WTC11 (cell line): ENCODE measurements at regions not wholly inside any gene's neighbourhood (a gene's known extent, or its start where the extent isn't known, plus 50 kb on each side); places are given as distances from the start of the nearest gene placed in this dataset.

Experiments used
- ATAC-seq: fragments of 200-7000 bp; cut with Tn5 transposase; 2 replicates; pipeline ENCODE4 v1.10.0; 2021; ENCODE audit warnings: mild to moderate bottlenecking, moderate library complexity
- CTCF ChIA-PET: fragments of 300-600 bp; sonication (Branson Sonifier 250); formaldehyde crosslinking; loops from one replicate; lab custom pipeline; 2021; ENCODE audit warnings: antibody characterized with exemption; lab: Charles Lee
- POLR2A ChIA-PET: fragments of 350-600 bp; sonication (Branson Sonifier 250); formaldehyde crosslinking; loops from one replicate; lab custom pipeline; 2021; ENCODE audit warnings: antibody characterized with exemption; lab: Charles Lee
- DNase-seq: peaks from one replicate; pipeline ENCODE4 v3.0.0; 2021; ENCODE audit warnings: low spot score
- H3K27ac Mint-ChIP-seq: 2 replicates; pipeline ENCODE4 v1.8.0; 2021; ENCODE audit warnings: mixed read lengths
- H3K27me3 Mint-ChIP-seq: 2 replicates; pipeline ENCODE4 v1.8.0; 2021; ENCODE audit warnings: low read depth, mild to moderate bottlenecking, moderate library complexity, mixed read lengths
- H3K36me3 Mint-ChIP-seq: 2 replicates; pipeline ENCODE4 v1.8.0; 2021; ENCODE audit warnings: mixed read lengths
- H3K4me1 Mint-ChIP-seq: 2 replicates; pipeline ENCODE4 v1.8.0; 2022; ENCODE audit warnings: mixed read lengths
- H3K4me3 Mint-ChIP-seq: 2 replicates; pipeline ENCODE4 v1.8.0; 2021; ENCODE audit warnings: mild to moderate bottlenecking, moderate library complexity, mixed read lengths
- H3K9me3 Mint-ChIP-seq: 2 replicates; pipeline ENCODE4 v1.8.0; 2021; ENCODE audit warnings: mixed read lengths
- CREB1 ChIP-seq: sonication (generic); formaldehyde crosslinking; IDR thresholded peaks from 2 replicates; pipeline ENCODE4 v1.8.0; 2023; ENCODE audit warnings: mild to moderate bottlenecking, missing genetic modification reagents
- ERG ChIP-seq: fragments of 250-450 bp; sonication (Bioruptor Pico); IDR thresholded peaks from 2 replicates; pipeline ENCODE4 v1.8.0; 2021; ENCODE audit warnings: mild to moderate bottlenecking
- ETV6 ChIP-seq: sonication (generic); formaldehyde crosslinking; IDR thresholded peaks from 2 replicates; pipeline ENCODE4 v1.8.1; 2022; ENCODE audit warnings: mild to moderate bottlenecking, missing genetic modification reagents
- GRHL2 ChIP-seq: fragments of 250-450 bp; sonication (Bioruptor Pico); IDR thresholded peaks from 2 replicates; pipeline ENCODE4 v1.8.0; 2022; ENCODE audit warnings: mild to moderate bottlenecking, moderate library complexity; ENCODE audit not compliant: insufficient replicate concordance, severe bottlenecking
- GTF2I ChIP-seq: fragments of 250-450 bp; sonication (Bioruptor Pico); conservative IDR thresholded peaks from 2 replicates; pipeline ENCODE4 v1.4.0; 2021; ENCODE audit warnings: mild to moderate bottlenecking
- JAZF1 ChIP-seq: fragments of 250-450 bp; sonication (Bioruptor Pico); IDR thresholded peaks from 2 replicates; pipeline ENCODE4 v1.9.0; 2021; ENCODE audit warnings: moderate library complexity, mild to moderate bottlenecking, inconsistent platforms
- NFATC4 ChIP-seq: fragments of 250-450 bp; sonication (Bioruptor Pico); IDR thresholded peaks from 2 replicates; pipeline ENCODE4 v1.9.0; 2021; ENCODE audit warnings: mild to moderate bottlenecking
- NR1H2 ChIP-seq: sonication (generic); formaldehyde crosslinking; IDR thresholded peaks from 2 replicates; pipeline ENCODE4 v1.9.0; 2021; ENCODE audit warnings: mild to moderate bottlenecking, moderate library complexity, missing genetic modification reagents
- NR2C2 ChIP-seq: sonication (generic); formaldehyde crosslinking; IDR thresholded peaks from 2 replicates; pipeline ENCODE4 v1.8.0; 2022; ENCODE audit warnings: mild to moderate bottlenecking, missing genetic modification reagents
- NR3C1 ChIP-seq: sonication (generic); formaldehyde crosslinking; conservative IDR thresholded peaks from 2 replicates; pipeline ENCODE4 v1.8.1; 2023; ENCODE audit warnings: low read depth, mild to moderate bottlenecking, missing genetic modification reagents
- OVOL2 ChIP-seq: fragments of 250-450 bp; sonication (Bioruptor Pico); IDR thresholded peaks from 2 replicates; pipeline ENCODE4 v1.9.0; 2021; ENCODE audit warnings: mild to moderate bottlenecking, borderline replicate concordance
- RELA ChIP-seq: sonication (generic); formaldehyde crosslinking; IDR thresholded peaks from 2 replicates; pipeline ENCODE4 v1.8.1; 2022; ENCODE audit warnings: missing genetic modification reagents, mild to moderate bottlenecking, borderline replicate concordance
- SMAD4 ChIP-seq: sonication (generic); formaldehyde crosslinking; IDR thresholded peaks from 2 replicates; pipeline ENCODE4 v1.8.0; 2022; ENCODE audit warnings: mild to moderate bottlenecking, missing genetic modification reagents
- TEAD1 ChIP-seq: sonication (generic); formaldehyde crosslinking; IDR thresholded peaks from 2 replicates; pipeline ENCODE4 v1.8.0; 2022; ENCODE audit warnings: mild to moderate bottlenecking, missing genetic modification reagents
- ZNF138 ChIP-seq: sonication (generic); formaldehyde crosslinking; conservative IDR thresholded peaks from 2 replicates; pipeline ENCODE4 v1.8.1; 2022; ENCODE audit warnings: mild to moderate bottlenecking, moderate library complexity, missing genetic modification reagents
- ZNF281 ChIP-seq: sonication (generic); formaldehyde crosslinking; IDR thresholded peaks from 2 replicates; pipeline ENCODE4 v1.8.0; 2023; ENCODE audit warnings: mild to moderate bottlenecking, missing genetic modification reagents
- ZNF317 ChIP-seq: sonication (generic); formaldehyde crosslinking; IDR thresholded peaks from 2 replicates; pipeline ENCODE4 v1.8.1; 2023; ENCODE audit warnings: low read depth, mild to moderate bottlenecking, moderate library complexity, missing genetic modification reagents, borderline replicate concordance
- ZNF423 ChIP-seq: fragments of 250-450 bp; sonication (Bioruptor Pico); IDR thresholded peaks from 2 replicates; pipeline ENCODE4 v2.1.2; 2022; ENCODE audit warnings: mild to moderate bottlenecking, moderate library complexity
- ZSCAN18 ChIP-seq: fragments of 250-450 bp; sonication (Bioruptor Pico); IDR thresholded peaks from 2 replicates; pipeline ENCODE4 v2.1.2; 2022; ENCODE audit warnings: mild to moderate bottlenecking, moderate library complexity
- TF ChIP-seq, protein P1 (sequence below): sonication (generic); formaldehyde crosslinking; IDR thresholded peaks from 2 replicates; pipeline ENCODE4 v1.8.1; 2023; ENCODE audit warnings: mild to moderate bottlenecking, missing genetic modification reagents, borderline replicate concordance
- TF ChIP-seq, protein P2 (sequence below): fragments of 250-450 bp; sonication (Bioruptor Pico); IDR thresholded peaks from 2 replicates; pipeline ENCODE4 v1.9.0; 2021; ENCODE audit warnings: mild to moderate bottlenecking
- TF ChIP-seq, protein P3 (sequence below): sonication (generic); formaldehyde crosslinking; IDR thresholded peaks from 2 replicates; pipeline ENCODE4 v1.8.0; 2023; ENCODE audit warnings: missing genetic modification reagents

GRCh38 chr4:97374526-97374925 lies 768.8 kb downstream of the STPG2 start:
- TF ChIP-seq ETV6 (CRISPR knock-in tag) = no peak
- no peak for TF ChIP-seq OVOL2 (CRISPR knock-in tag)
- TF ChIP-seq, protein P1, sequence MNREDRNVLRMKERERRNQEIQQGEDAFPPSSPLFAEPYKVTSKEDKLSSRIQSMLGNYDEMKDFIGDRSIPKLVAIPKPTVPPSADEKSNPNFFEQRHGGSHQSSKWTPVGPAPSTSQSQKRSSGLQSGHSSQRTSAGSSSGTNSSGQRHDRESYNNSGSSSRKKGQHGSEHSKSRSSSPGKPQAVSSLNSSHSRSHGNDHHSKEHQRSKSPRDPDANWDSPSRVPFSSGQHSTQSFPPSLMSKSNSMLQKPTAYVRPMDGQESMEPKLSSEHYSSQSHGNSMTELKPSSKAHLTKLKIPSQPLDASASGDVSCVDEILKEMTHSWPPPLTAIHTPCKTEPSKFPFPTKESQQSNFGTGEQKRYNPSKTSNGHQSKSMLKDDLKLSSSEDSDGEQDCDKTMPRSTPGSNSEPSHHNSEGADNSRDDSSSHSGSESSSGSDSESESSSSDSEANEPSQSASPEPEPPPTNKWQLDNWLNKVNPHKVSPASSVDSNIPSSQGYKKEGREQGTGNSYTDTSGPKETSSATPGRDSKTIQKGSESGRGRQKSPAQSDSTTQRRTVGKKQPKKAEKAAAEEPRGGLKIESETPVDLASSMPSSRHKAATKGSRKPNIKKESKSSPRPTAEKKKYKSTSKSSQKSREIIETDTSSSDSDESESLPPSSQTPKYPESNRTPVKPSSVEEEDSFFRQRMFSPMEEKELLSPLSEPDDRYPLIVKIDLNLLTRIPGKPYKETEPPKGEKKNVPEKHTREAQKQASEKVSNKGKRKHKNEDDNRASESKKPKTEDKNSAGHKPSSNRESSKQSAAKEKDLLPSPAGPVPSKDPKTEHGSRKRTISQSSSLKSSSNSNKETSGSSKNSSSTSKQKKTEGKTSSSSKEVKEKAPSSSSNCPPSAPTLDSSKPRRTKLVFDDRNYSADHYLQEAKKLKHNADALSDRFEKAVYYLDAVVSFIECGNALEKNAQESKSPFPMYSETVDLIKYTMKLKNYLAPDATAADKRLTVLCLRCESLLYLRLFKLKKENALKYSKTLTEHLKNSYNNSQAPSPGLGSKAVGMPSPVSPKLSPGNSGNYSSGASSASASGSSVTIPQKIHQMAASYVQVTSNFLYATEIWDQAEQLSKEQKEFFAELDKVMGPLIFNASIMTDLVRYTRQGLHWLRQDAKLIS (CRISPR knock-in tag) = no peak
- TF ChIP-seq JAZF1 = no peak
- TF ChIP-seq ZNF423 (CRISPR knock-in tag) = no peak
- TF ChIP-seq, protein P2, sequence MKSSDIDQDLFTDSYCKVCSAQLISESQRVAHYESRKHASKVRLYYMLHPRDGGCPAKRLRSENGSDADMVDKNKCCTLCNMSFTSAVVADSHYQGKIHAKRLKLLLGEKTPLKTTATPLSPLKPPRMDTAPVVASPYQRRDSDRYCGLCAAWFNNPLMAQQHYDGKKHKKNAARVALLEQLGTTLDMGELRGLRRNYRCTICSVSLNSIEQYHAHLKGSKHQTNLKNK (CRISPR knock-in tag) = no peak
- no peak for TF ChIP-seq SMAD4
- TF ChIP-seq NR3C1 (CRISPR knock-in tag) = no peak
- no peak for TF ChIP-seq NR2C2
- no peak for TF ChIP-seq ZSCAN18
- no peak for TF ChIP-seq ZNF317 (CRISPR knock-in tag)
- no peak for TF ChIP-seq ZNF138 (CRISPR knock-in tag)
- no peak for TF ChIP-seq RELA (CRISPR knock-in tag)
- TF ChIP-seq, protein P3, sequence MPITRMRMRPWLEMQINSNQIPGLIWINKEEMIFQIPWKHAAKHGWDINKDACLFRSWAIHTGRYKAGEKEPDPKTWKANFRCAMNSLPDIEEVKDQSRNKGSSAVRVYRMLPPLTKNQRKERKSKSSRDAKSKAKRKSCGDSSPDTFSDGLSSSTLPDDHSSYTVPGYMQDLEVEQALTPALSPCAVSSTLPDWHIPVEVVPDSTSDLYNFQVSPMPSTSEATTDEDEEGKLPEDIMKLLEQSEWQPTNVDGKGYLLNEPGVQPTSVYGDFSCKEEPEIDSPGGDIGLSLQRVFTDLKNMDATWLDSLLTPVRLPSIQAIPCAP (CRISPR knock-in tag) = no peak
- TF ChIP-seq CREB1 (CRISPR knock-in tag) = no peak
- TF ChIP-seq ERG (CRISPR knock-in tag) = no peak
- TF ChIP-seq GRHL2 (CRISPR knock-in tag) = no peak
- Mint-ChIP-seq H3K36me3 (peaks cover 23% of the 10 kb centered on the region), H3K27me3 (no peaks in the 10 kb centered on the region; the same call in 1 of the 2 replicates), H3K4me3 (no peak overlapping the region), H3K27ac (no peak overlapping the region), H3K4me1 (peaks cover 4% of the 10 kb centered on the region; the same call in 1 of the 2 replicates), H3K9me3 (peaks cover 38% of the 10 kb centered on the region)
- POLR2A ChIA-PET = no interaction called here
- no peak for DNase-seq
- CTCF ChIA-PET = no interaction called here
- ATAC-seq = no peak

DNA sequence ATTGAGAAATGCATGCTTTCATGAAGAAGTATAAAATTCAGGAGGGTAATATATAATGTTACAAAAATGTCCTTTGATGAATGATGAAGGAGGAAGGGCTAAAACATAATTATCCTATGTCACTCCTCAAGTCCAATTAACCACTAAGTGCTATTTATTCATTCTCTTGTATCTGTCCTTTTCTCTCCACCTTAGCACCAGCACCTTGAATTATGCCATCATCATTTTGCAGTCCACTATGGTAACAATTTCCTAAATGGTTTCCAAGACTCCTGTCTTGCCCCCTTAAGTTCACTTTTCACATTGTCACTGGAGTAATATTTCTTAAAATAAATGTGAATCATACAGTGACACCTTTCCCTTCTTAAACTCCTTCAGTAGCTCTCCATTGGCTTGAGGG lies 756.3 kb downstream of the STPG2 start:
- no peak for ATAC-seq
- CTCF ChIA-PET = no interaction called here
- no peak overlapping the region for H3K27ac Mint-ChIP-seq
- no peak for DNase-seq
- H3K4me3 Mint-ChIP-seq = no peak overlapping the region
- POLR2A ChIA-PET = no interaction called here
- no peaks in the 10 kb centered on the region for H3K4me1 Mint-ChIP-seq
- no peaks in the 10 kb centered on the region for H3K27me3 Mint-ChIP-seq
- peaks cover 33% of the 10 kb centered on the region for H3K9me3 Mint-ChIP-seq
- H3K36me3 Mint-ChIP-seq = no peaks in the 10 kb centered on the region; the same call in 1 of the 2 replicates
- TF ChIP-seq TEAD1 (CRISPR knock-in tag) (no peak), ZNF317 (CRISPR knock-in tag) (no peak), NFATC4 (CRISPR knock-in tag) (no peak), CREB1 (CRISPR knock-in tag) (no peak), ZNF281 (CRISPR knock-in tag) (no peak), NR1H2 (no peak), GTF2I (CRISPR knock-in tag) (no peak)
- TF ChIP-seq, protein P2 (CRISPR knock-in tag) = no peak
- TF ChIP-seq, protein P3 (CRISPR knock-in tag) = no peak
